KBM-7 (cell line): ENCODE measurements at regions not wholly inside any gene's neighbourhood (a gene's known extent, or its start where the extent isn't known, plus 50 kb on each side); places are given as distances from the start of the nearest gene placed in this dataset.

Experiments
- DNase-seq: peaks from one replicate; pipeline ENCODE4 v3.0.0-alpha.2; 2015
- in situ Hi-C: fragments of 300-500 bp; cut with MboI; formaldehyde crosslinking; loops from 2 replicates; pipeline ENCODE4 v1.14.3; 2020; ENCODE audit warnings: low sequenced_read_pairs, low pct_unique_long_range_greater_than_20kb, mixed read lengths

GRCh38 chr1:47548637-47549036 is 110.8 kb downstream of the FOXD2 start:
- in situ Hi-C loops: no loop called here
- no peak for DNase-seq

- in situ Hi-C loops: no loop called here
- DNase-seq: no peak
Observed at GRCh38 chr1:47549532-47549931, 111.7 kb downstream of the FOXD2 start.

- in situ Hi-C loops: no loop called here
- DNase-seq: no peak
Observed at GRCh38 chr1:47550929-47551328, 113.1 kb downstream of the FOXD2 start.

GRCh38 chr1:47551971-47552528 is 114.2 kb downstream of the FOXD2 start:
- no peak for DNase-seq
- in situ Hi-C loops: no loop called here

GRCh38 chr1:47554082-47554481 is 116.2 kb downstream of the FOXD2 start:
- in situ Hi-C loops: no loop called here
- DNase-seq: no peak

- in situ Hi-C loops: no loop called here
- no peak for DNase-seq
Observed at GRCh38 chr1:47554901-47555300, 117.1 kb downstream of the FOXD2 start.

- in situ Hi-C loops: no loop called here
Observed at GRCh38 chr1:47555306-47555705, 117.5 kb downstream of the FOXD2 start.

GRCh38 chr1:47555841-47556560 is 118.2 kb downstream of the FOXD2 start:
- DNase-seq: no peak
- in situ Hi-C loops: no loop called here

More at GRCh38 chr1:47555306-47555705, 117.5 kb downstream of the FOXD2 start:
- no peak for DNase-seq

GRCh38 chr1:47557066-47557465 is 119.2 kb downstream of the FOXD2 start:
- DNase-seq: no peak
- in situ Hi-C loops: no loop called here

- in situ Hi-C loops: no loop called here
- DNase-seq: no peak
Observed at GRCh38 chr1:47558601-47559593, 121.1 kb downstream of the FOXD2 start.

GRCh38 chr1:47559944-47560695 is 122.3 kb downstream of the FOXD2 start:
- DNase-seq: no peak
- in situ Hi-C loops: no loop called here

- in situ Hi-C loops: no loop called here
- DNase-seq: no peak
Observed at GRCh38 chr1:47561523-47562007, 123.7 kb downstream of the FOXD2 start.

- DNase-seq: no peak
- in situ Hi-C loops: no loop called here
Observed at GRCh38 chr1:47562147-47562546, 124.3 kb downstream of the FOXD2 start.

- in situ Hi-C loops: no loop called here
- no peak for DNase-seq
Observed at GRCh38 chr1:47562799-47563198, 125.0 kb downstream of the FOXD2 start.

GRCh38 chr1:47563201-47563600 is 125.4 kb downstream of the FOXD2 start:
- DNase-seq: peak; percentile 5
- in situ Hi-C loops: no loop called here

- DNase-seq: no peak
- in situ Hi-C loops: no loop called here
Observed at GRCh38 chr1:47564570-47564969, 126.7 kb downstream of the FOXD2 start.

GRCh38 chr1:47565092-47565491 is 127.2 kb downstream of the FOXD2 start:
- no peak for DNase-seq
- in situ Hi-C loops: no loop called here

- no peak for DNase-seq
- in situ Hi-C loops: no loop called here
Observed at GRCh38 chr1:47565676-47566075, 127.8 kb downstream of the FOXD2 start.

GRCh38 chr1:47568763-47569162 is 130.9 kb downstream of the FOXD2 start:
- no peak for DNase-seq
- in situ Hi-C loops: no loop called here
